ENCODE measurements at regions not wholly inside any gene's neighbourhood (a gene's known extent, or its start where the extent isn't known, plus 50 kb on each side); places are given as distances from the start of the nearest gene placed in this dataset.

GRCh38 chr12:13587721-13588390, 391.3 kb downstream of the EMP1 start:
- DNase-seq (ENCODE audit: low spot score) (no peak), ATAC-seq (ENCODE audit: low FRiP score) (no peak)
- TF ChIP-seq, protein P1, sequence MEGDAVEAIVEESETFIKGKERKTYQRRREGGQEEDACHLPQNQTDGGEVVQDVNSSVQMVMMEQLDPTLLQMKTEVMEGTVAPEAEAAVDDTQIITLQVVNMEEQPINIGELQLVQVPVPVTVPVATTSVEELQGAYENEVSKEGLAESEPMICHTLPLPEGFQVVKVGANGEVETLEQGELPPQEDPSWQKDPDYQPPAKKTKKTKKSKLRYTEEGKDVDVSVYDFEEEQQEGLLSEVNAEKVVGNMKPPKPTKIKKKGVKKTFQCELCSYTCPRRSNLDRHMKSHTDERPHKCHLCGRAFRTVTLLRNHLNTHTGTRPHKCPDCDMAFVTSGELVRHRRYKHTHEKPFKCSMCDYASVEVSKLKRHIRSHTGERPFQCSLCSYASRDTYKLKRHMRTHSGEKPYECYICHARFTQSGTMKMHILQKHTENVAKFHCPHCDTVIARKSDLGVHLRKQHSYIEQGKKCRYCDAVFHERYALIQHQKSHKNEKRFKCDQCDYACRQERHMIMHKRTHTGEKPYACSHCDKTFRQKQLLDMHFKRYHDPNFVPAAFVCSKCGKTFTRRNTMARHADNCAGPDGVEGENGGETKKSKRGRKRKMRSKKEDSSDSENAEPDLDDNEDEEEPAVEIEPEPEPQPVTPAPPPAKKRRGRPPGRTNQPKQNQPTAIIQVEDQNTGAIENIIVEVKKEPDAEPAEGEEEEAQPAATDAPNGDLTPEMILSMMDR (IDR thresholded peaks at IDR 0.05), result no peak

GRCh38 chr12:13586361-13586760, 389.8 kb downstream of the EMP1 start:
- TF ChIP-seq, protein P1 (IDR thresholded peaks at IDR 0.05), result no peak
- DNase-seq (ENCODE audit: low spot score) (no peak), ATAC-seq (ENCODE audit: low FRiP score) (no peak)

DNA sequence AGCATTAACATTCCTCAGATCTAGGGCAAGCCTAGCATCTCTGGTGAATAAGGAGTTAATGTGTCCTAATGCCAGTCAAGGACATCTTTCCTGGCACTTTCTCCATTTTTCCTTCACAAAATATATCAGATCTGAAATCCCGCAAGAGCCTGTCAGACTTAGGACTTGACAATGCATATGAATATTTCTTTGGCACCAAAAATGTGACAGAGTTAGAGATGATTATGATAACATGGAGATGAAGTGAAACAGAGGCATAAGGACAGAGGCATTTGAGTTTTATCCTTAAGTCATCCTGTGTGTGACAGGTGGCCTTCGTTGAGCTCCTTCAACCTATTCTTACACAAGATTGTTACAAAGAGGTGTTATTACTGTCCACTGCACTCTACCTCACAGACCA, 388.0 kb downstream of the EMP1 start:
- no peak for ATAC-seq (ENCODE audit: low FRiP score)
- no peak for DNase-seq (ENCODE audit: low spot score)
- TF ChIP-seq, protein P1 (IDR thresholded peaks at IDR 0.05), result no peak

- no peak for DNase-seq (ENCODE audit: low spot score)
- no peak for ATAC-seq (ENCODE audit: low FRiP score)
- TF ChIP-seq, protein P1 (IDR thresholded peaks at IDR 0.05), result no peak
Measured at GRCh38 chr12:13583630-13584029, 387.1 kb downstream of the EMP1 start.

DNA sequence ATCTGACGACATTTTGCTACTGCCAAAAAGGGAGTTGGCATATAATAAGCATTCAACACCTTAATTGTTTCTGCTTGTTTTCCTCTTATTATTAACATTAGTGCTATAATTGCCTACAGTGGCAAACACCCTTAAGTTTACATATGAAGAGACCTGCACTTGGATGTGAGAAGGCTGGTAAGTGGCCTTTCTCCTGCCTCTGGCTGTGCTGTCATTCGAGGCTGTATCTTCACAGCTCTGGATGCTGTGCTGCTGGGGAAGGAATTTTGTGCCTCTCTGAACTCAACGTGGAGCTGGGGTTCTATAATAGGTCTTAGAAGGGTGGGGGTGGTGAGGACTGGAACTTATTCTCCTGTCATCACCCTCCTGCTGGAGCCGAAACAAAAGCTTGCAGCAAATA, 385.9 kb downstream of the EMP1 start:
- DNase-seq (ENCODE audit: low spot score) (no peak), ATAC-seq (ENCODE audit: low FRiP score) (no peak)
- TF ChIP-seq, protein P1 (IDR thresholded peaks at IDR 0.05), result no peak

DNA sequence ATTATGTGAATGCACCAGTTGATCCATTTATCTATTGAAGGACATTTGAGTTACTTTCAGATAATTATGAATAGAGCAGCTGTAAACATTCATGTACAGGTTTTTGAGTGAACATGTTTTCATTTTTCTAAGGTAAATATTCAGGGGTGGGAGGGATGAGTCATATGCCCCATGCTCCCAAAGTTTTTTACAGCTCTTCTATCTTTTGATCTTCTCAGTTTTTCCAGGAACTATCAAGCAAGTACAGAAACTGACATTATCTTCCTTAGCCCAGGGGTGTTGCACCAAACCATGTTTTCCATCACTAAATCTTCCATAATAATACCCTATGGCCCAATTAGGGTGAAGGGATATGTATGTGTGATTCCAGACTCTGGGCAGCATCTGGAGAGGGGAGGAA, 384.5 kb downstream of the EMP1 start:
- DNase-seq (ENCODE audit: low spot score) (no peak), ATAC-seq (ENCODE audit: low FRiP score) (no peak)
- TF ChIP-seq, protein P1 (IDR thresholded peaks at IDR 0.05), result no peak

- TF ChIP-seq, protein P1 (IDR thresholded peaks at IDR 0.05), result no peak
- DNase-seq (ENCODE audit: low spot score) (no peak), ATAC-seq (ENCODE audit: low FRiP score) (no peak)
Measured at GRCh38 chr12:13580206-13580605, 383.7 kb downstream of the EMP1 start.
